ENCODE measurements at regions not wholly inside any gene's neighbourhood (a gene's known extent, or its start where the extent isn't known, plus 50 kb on each side); places are given as distances from the start of the nearest gene placed in this dataset.

- no peak overlapping the region for H3K4me3 ChIP-seq (ENCODE audit: low read length)
- DNase-seq (ENCODE audit: low read depth): peak; percentile 55
These were observed 194.7 kb upstream of the PMEPA1 start for GRCh38 chr20:57904314-57905105.

GRCh38 chr20:57902473-57902872 lies 192.7 kb upstream of the PMEPA1 start:
- no peak overlapping the region for H3K4me3 ChIP-seq (ENCODE audit: low read length)
- DNase-seq (ENCODE audit: low read depth): peak; percentile 67
- no peak for TF ChIP-seq CTCF (IDR thresholded peaks at IDR 0.05; ENCODE audit: insufficient read depth, low read depth, low read length, missing control alignments)

More at GRCh38 chr20:57904314-57905105, 194.7 kb upstream of the PMEPA1 start:
- no peak for TF ChIP-seq CTCF (IDR thresholded peaks at IDR 0.05; ENCODE audit: insufficient read depth, low read depth, low read length, missing control alignments)

DNA sequence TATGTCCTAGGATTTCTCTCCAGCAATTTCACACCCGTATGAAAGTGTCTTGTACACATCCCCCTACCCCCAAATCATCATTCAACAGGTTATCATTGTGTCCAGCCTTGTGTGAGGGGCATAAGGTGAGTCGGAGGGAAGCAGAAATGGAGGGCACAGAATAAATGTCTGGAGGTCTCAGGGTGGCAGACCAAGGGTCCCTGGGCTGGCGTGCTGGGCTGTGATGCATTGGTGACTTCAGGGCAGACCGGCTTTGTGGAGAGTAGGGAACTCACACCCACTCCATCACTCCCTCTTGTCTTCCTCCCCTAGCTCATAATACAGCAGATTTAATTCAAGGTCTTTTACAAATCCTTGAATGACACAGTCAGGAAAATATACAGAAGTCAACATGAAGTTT lies 191.7 kb upstream of the PMEPA1 start:
- H3K4me3 ChIP-seq (ENCODE audit: low read length): no peak overlapping the region
- no peak for DNase-seq (ENCODE audit: low read depth)
- no peak for TF ChIP-seq CTCF (IDR thresholded peaks at IDR 0.05; ENCODE audit: insufficient read depth, low read depth, low read length, missing control alignments)

DNA sequence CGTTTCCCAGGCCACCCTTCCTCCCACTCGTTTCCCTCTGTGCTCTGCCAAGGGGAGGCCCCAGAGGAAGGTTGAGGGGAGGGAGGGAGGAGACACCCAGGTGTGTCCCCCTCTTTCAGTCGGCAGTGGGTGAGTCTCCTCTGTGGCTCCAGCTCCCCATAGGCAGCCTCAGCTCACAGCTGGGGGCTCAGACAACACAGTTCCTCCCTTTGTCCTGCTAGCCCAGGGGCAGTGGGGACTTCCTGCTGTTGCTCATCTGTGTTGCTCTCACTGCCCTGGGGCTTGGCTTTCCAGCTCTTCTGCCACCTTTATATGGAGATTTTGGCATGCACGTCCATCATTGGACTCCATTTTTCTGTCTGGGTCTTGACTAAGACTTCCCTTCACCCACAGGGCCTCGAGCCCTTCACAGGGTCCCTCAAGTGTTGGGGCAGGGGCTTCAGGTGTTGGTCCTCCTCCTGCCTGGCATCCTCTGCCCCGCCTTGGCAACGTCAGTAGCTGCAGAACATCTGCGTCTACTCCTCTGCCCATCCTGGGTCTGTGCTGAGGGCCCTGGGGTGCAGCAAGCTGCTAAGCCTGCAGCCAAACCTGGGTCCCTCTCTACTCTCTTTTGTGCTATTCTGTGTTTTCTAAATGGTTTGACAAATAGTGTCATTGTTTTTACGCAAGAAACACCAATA lies 190.6 kb upstream of the PMEPA1 start:
- TF ChIP-seq CTCF (IDR thresholded peaks at IDR 0.05; ENCODE audit: insufficient read depth, low read depth, low read length, missing control alignments): no peak
- DNase-seq (ENCODE audit: low read depth): no peak
- H3K4me3 ChIP-seq (ENCODE audit: low read length): no peak overlapping the region

GRCh38 chr20:57899554-57899953 lies 189.7 kb upstream of the PMEPA1 start:
- no peak overlapping the region for H3K4me3 ChIP-seq (ENCODE audit: low read length)
- no peak for TF ChIP-seq CTCF (IDR thresholded peaks at IDR 0.05; ENCODE audit: insufficient read depth, low read depth, low read length, missing control alignments)
- DNase-seq (ENCODE audit: low read depth): no peak

DNA sequence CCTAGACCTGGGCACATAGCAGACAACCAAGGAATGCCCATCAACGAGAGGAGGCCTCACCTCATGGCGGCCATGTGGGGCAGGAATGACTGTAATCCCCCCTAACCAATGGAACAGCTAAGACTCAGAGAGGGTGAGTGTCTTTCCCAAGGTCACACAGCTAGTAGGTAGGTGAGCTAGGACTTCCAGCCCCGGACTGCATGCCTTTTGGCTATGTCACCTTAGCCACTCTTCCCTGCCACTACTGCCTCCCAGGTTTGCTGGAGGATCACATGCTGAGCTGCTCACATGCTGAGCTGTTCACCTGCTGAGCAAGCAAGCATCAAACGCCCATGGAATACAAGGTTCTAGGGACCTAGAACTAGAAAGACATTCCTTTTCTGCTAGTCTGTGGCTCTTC lies 188.5 kb upstream of the PMEPA1 start:
- no peak overlapping the region for H3K4me3 ChIP-seq (ENCODE audit: low read length)
- DNase-seq (ENCODE audit: low read depth): no peak
- no peak for TF ChIP-seq CTCF (IDR thresholded peaks at IDR 0.05; ENCODE audit: insufficient read depth, low read depth, low read length, missing control alignments)
